ENCODE measurements at regions not wholly inside any gene's neighbourhood (a gene's known extent, or its start where the extent isn't known, plus 50 kb on each side); places are given as distances from the start of the nearest gene placed in this dataset.

DNA sequence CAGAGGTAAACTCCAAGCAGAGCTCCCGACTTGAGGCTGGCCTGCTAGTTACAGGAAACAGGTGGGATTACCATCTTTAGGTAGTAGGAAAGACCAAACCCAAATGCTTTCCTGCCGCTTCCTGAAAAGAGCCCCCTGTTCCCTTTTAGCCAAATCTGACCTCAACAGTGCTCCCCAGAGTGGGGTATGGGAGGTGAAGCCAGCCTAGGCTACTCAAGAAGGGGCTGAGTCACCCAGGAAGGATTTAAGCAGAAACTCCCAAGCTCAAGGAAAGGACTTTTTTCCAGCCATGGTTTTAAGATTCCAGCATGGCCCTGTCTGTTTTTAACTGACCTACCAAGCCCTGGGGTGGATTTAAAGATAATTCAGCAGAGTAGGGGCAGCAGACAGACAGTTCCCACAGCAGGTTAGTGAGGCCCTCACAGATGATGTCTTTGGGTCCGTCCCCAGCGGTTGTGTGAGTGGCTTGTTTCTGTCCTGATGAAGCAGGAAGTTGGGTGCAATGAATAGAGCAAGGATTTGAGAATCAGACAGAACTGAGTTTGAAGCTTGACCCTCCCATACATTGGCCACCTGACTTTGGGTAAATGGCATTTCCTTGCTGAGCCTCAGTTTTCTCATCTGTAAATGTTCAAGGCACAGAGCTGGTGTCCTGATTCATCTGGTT is 76.9 kb upstream of the MAFB start:
- no peak for TF ChIP-seq POLR2A (IDR thresholded peaks at IDR 0.05)
- TF ChIP-seq, protein P1, sequence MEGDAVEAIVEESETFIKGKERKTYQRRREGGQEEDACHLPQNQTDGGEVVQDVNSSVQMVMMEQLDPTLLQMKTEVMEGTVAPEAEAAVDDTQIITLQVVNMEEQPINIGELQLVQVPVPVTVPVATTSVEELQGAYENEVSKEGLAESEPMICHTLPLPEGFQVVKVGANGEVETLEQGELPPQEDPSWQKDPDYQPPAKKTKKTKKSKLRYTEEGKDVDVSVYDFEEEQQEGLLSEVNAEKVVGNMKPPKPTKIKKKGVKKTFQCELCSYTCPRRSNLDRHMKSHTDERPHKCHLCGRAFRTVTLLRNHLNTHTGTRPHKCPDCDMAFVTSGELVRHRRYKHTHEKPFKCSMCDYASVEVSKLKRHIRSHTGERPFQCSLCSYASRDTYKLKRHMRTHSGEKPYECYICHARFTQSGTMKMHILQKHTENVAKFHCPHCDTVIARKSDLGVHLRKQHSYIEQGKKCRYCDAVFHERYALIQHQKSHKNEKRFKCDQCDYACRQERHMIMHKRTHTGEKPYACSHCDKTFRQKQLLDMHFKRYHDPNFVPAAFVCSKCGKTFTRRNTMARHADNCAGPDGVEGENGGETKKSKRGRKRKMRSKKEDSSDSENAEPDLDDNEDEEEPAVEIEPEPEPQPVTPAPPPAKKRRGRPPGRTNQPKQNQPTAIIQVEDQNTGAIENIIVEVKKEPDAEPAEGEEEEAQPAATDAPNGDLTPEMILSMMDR (IDR thresholded peaks at IDR 0.05), result no peak

All from testis (tissue), 2 donors.